Panc1 (cell line): ENCODE measurements at regions not wholly inside any gene's neighbourhood (a gene's known extent, or its start where the extent isn't known, plus 50 kb on each side); places are given as distances from the start of the nearest gene placed in this dataset.
A peak's percentile ranks its signal among the peaks of the same experiment; 100 is the strongest.

ENCODE experiments used
- ATAC-seq: fragments of 200-7000 bp; cut with Tn5 transposase; 2 replicates; pipeline ENCODE4 v1.9.1; 2020; ENCODE audit warnings: mild to moderate bottlenecking, moderate library complexity
- BruUV-seq: library from RNA; stranded (reverse); fragments of 400-500 nt; replicated peaks from 2 replicates; lab custom pipeline; 2021; lab: Mats Ljungman, UMichigan
- CTCF ChIA-PET: fragments of 300-600 bp; sonication (Branson Sonifier 250); formaldehyde crosslinking; loops from one replicate; lab custom pipeline; 2022; ENCODE audit warnings: antibody characterized with exemption; lab: Charles Lee
- POLR2A ChIA-PET: fragments of 300-600 bp; sonication (Branson Sonifier 250); formaldehyde crosslinking; loops from one replicate; lab custom pipeline; 2022; ENCODE audit warnings: antibody characterized with exemption; lab: Charles Lee
- DNase-seq: peaks from one replicate; pipeline ENCODE4 v3.0.0-alpha.2; 2010; ENCODE audit warnings: low read depth, low spot score
- H3K27ac ChIP-seq: 2 replicates; pipeline ENCODE4 v1.5.1; 2011; ENCODE audit warnings: mild to moderate bottlenecking, low read length, inconsistent platforms
- H3K27me3 ChIP-seq: fragments of 200-500 bp; sonication (Bioruptor generic); 2 replicates; pipeline ENCODE4 v1.6.0; 2014; ENCODE audit warnings: low read length, inconsistent platforms; ENCODE audit not compliant: control insufficient read depth, insufficient read depth
- H3K36me3 ChIP-seq: fragments of 200-500 bp; sonication (Bioruptor generic); 2 replicates; pipeline ENCODE4 v1.5.1; 2014; ENCODE audit warnings: inconsistent platforms, mild to moderate bottlenecking, low read length, moderate library complexity; ENCODE audit not compliant: control insufficient read depth, insufficient read depth
- H3K4me1 ChIP-seq: 2 replicates; pipeline ENCODE4 v1.5.1; 2011; ENCODE audit warnings: inconsistent platforms, mild to moderate bottlenecking, low read length, moderate library complexity; ENCODE audit not compliant: control insufficient read depth, insufficient read depth
- H3K4me3 ChIP-seq, 2 experiments: 2 replicates each; pipeline ENCODE4 v1.5.1; 2011 to 2012; ENCODE audit warnings: low read depth in 2 of 2, low read length in 2 of 2, mild to moderate bottlenecking in 2 of 2, inconsistent platforms in 1 of 2, moderate library complexity in 1 of 2
- H3K9me3 ChIP-seq: fragments of 200-500 bp; sonication (Bioruptor generic); 2 replicates; pipeline ENCODE4 v1.5.1; 2014; ENCODE audit warnings: low read depth, mild to moderate bottlenecking, inconsistent platforms, low read length, moderate library complexity; ENCODE audit not compliant: control insufficient read depth, insufficient read depth
- POLR2AphosphoS5 ChIP-seq: IDR thresholded peaks from 2 replicates; pipeline ENCODE4 v1.6.1; 2012; ENCODE audit warnings: mild to moderate bottlenecking, low read depth, low read length, moderate library complexity
- SIN3A ChIP-seq: IDR thresholded peaks from 2 replicates; pipeline ENCODE4 v1.6.1; 2012; ENCODE audit warnings: low read depth, mild to moderate bottlenecking, low read length, moderate library complexity, borderline replicate concordance; ENCODE audit not compliant: insufficient read depth
- TCF7L2 ChIP-seq: IDR thresholded peaks from 2 replicates; pipeline ENCODE4 v1.6.1; 2011; ENCODE audit warnings: mild to moderate bottlenecking, low read depth, low read length, inconsistent platforms
- in situ Hi-C: cut with HindIII; loops from 2 replicates; pipeline ENCODE4 v1.10.0; 2016; ENCODE audit warnings: low sequenced_read_pairs, low pct_unique_long_range_greater_than_20kb
- intact Hi-C: fragments of 100-400 bp; cut with micrococcal nuclease; formaldehyde crosslinking; loops from one replicate; pipeline ENCODE4 v1.10.0; 2022; ENCODE audit not compliant: unreplicated experiment
- TF ChIP-seq, protein P1 (sequence below): fragments of 450-650 bp; IDR thresholded peaks from 2 replicates; pipeline ENCODE4 v1.5.1; 2017; ENCODE audit warnings: mild to moderate bottlenecking
- TF ChIP-seq, protein P2 (sequence below), 2 experiments: IDR thresholded peaks; 2 replicates each; pipeline ENCODE4 v1.6.1; 2011 to 2012; ENCODE audit warnings: low read depth in 2 of 2, control low read depth in 1 of 2, low read length in 1 of 2, mild to moderate bottlenecking in 1 of 2, moderate library complexity in 1 of 2; ENCODE audit not compliant: insufficient read depth in 1 of 2

- no TSS peak for BruUV-seq
- in situ Hi-C loops (no loop called here), intact Hi-C loops (no loop called here)
- no peak overlapping the region for H3K4me3 ChIP-seq
- no peak for TF ChIP-seq SIN3A
- no peak for TF ChIP-seq POLR2AphosphoS5
- TF ChIP-seq, protein P1, sequence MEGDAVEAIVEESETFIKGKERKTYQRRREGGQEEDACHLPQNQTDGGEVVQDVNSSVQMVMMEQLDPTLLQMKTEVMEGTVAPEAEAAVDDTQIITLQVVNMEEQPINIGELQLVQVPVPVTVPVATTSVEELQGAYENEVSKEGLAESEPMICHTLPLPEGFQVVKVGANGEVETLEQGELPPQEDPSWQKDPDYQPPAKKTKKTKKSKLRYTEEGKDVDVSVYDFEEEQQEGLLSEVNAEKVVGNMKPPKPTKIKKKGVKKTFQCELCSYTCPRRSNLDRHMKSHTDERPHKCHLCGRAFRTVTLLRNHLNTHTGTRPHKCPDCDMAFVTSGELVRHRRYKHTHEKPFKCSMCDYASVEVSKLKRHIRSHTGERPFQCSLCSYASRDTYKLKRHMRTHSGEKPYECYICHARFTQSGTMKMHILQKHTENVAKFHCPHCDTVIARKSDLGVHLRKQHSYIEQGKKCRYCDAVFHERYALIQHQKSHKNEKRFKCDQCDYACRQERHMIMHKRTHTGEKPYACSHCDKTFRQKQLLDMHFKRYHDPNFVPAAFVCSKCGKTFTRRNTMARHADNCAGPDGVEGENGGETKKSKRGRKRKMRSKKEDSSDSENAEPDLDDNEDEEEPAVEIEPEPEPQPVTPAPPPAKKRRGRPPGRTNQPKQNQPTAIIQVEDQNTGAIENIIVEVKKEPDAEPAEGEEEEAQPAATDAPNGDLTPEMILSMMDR = no peak
- TF ChIP-seq, protein P2, sequence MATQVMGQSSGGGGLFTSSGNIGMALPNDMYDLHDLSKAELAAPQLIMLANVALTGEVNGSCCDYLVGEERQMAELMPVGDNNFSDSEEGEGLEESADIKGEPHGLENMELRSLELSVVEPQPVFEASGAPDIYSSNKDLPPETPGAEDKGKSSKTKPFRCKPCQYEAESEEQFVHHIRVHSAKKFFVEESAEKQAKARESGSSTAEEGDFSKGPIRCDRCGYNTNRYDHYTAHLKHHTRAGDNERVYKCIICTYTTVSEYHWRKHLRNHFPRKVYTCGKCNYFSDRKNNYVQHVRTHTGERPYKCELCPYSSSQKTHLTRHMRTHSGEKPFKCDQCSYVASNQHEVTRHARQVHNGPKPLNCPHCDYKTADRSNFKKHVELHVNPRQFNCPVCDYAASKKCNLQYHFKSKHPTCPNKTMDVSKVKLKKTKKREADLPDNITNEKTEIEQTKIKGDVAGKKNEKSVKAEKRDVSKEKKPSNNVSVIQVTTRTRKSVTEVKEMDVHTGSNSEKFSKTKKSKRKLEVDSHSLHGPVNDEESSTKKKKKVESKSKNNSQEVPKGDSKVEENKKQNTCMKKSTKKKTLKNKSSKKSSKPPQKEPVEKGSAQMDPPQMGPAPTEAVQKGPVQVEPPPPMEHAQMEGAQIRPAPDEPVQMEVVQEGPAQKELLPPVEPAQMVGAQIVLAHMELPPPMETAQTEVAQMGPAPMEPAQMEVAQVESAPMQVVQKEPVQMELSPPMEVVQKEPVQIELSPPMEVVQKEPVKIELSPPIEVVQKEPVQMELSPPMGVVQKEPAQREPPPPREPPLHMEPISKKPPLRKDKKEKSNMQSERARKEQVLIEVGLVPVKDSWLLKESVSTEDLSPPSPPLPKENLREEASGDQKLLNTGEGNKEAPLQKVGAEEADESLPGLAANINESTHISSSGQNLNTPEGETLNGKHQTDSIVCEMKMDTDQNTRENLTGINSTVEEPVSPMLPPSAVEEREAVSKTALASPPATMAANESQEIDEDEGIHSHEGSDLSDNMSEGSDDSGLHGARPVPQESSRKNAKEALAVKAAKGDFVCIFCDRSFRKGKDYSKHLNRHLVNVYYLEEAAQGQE (IDR thresholded peaks at IDR 0.05; ENCODE audit: insufficient read depth in 1 of 2, low read depth in 2 of 2, low read length in 1 of 2) = no peak
- no peak for TF ChIP-seq TCF7L2
- no peak overlapping the region for H3K27ac ChIP-seq
- no peak for DNase-seq
- POLR2A ChIA-PET = no interaction called here
- H3K27me3 ChIP-seq = no peaks in the 10 kb centered on the region
- ATAC-seq = no peak
- peaks cover 5% of the 10 kb centered on the region; the same call in 1 of the 2 replicates for H3K9me3 ChIP-seq
- CTCF ChIA-PET = no interaction called here
- H3K4me1 ChIP-seq = no peaks in the 10 kb centered on the region
- no peaks in the 10 kb centered on the region for H3K36me3 ChIP-seq
Observed at GRCh38 chr5:165224366-165225045, 1719.1 kb downstream of the MAT2B start.

DNA sequence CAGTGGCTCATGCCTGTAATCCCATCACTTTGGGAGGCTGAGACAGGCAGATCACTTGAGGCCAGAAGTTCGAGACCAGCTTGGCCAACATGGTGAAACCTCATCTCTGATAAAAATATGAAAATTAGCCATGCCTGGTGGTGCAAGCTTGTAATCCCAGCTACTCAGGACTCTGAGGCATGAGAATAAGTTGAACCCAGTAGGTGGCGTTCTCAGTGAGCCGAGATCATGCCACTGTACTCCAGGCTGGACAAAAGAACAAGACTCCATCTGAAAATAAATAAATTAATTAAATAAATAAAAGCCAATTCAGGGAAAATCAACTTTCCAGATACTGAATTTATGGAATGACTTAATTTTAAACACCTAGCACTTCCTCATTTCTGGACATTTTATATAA lies 1722.1 kb downstream of the MAT2B start:
- Histone ChIP-seq H3K4me1 (no peaks in the 10 kb centered on the region), H3K27ac (no peak overlapping the region), H3K36me3 (no peaks in the 10 kb centered on the region), H3K9me3 (0 out of 2 replicates have a peak, but pooled peaks cover under 1% of the 10 kb centered on the region), H3K27me3 (no peaks in the 10 kb centered on the region), H3K4me3 (no peak overlapping the region)
- in situ Hi-C loops = no loop called here
- ChIA-PET CTCF (no interaction called here), POLR2A (no interaction called here)
- DNase-seq = no peak
- TF ChIP-seq, protein P1 = 0 out of 2 replicates have a peak, but pooled peaks have one; percentile 6
- no peak for TF ChIP-seq POLR2AphosphoS5
- intact Hi-C loops = no loop called here
- no peak for ATAC-seq
- BruUV-seq = no TSS peak
